Rectal smooth muscle tissue (tissue), 1 donor: ENCODE measurements at regions not wholly inside any gene's neighbourhood (a gene's known extent, or its start where the extent isn't known, plus 50 kb on each side); places are given as distances from the start of the nearest gene placed in this dataset.
A peak's percentile ranks its signal among the peaks of the same experiment; 100 is the strongest.
"Not testable (repeated sequence)": the region's sequence is repeated elsewhere in the genome, so short reads cannot be mapped to it uniquely, and the experiment has no call there.

ENCODE experiments used
- H3K27ac ChIP-seq: one replicate; pipeline ENCODE4 v1.7.0; 2013; ENCODE audit warnings: low read depth, low read length, inconsistent platforms
- H3K27me3 ChIP-seq: one replicate; pipeline ENCODE4 v1.7.0; 2013; ENCODE audit warnings: low read length; ENCODE audit not compliant: control insufficient read depth, insufficient read depth
- H3K36me3 ChIP-seq: one replicate; pipeline ENCODE4 v1.7.0; 2013; ENCODE audit warnings: low read length; ENCODE audit not compliant: control insufficient read depth, insufficient read depth
- H3K4me1 ChIP-seq: one replicate; pipeline ENCODE4 v1.7.0; 2013; ENCODE audit warnings: low read length; ENCODE audit not compliant: control insufficient read depth, insufficient read depth
- H3K4me3 ChIP-seq: one replicate; pipeline ENCODE4 v1.7.0; 2013; ENCODE audit warnings: low read length
- H3K9ac ChIP-seq: one replicate; pipeline ENCODE4 v1.7.0; 2013; ENCODE audit warnings: low read length

GRCh38 chr4:3946553-3946952 lies 180.4 kb downstream of the ADRA2C start:
- H3K27me3 ChIP-seq, H3K9ac ChIP-seq, H3K27ac ChIP-seq, H3K4me1 ChIP-seq, H3K4me3 ChIP-seq, H3K36me3 ChIP-seq: not testable (repeated sequence)

DNA sequence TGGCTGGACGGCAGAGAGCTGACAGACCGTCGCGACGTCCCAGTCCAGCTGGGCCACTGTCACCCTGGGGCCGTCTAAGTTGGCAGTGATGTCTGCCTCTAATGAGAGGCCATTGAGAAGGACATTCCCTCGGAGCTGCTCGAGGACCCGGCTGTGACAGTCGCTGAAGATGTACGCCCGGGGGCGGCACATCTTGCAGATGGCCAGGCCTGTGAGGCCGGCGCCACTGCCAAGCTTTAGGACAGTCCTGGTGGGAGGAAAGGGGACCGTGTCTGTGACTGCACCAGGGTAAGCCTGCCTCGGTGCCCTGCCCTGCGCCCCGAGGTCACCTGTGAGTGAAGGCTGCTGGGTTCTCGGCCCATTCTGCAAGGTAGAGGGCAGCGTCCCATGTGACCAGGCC lies 181.6 kb downstream of the ADRA2C start:
- H3K36me3 ChIP-seq, H3K27ac ChIP-seq, H3K4me1 ChIP-seq, H3K27me3 ChIP-seq, H3K4me3 ChIP-seq, H3K9ac ChIP-seq: not testable (repeated sequence)

DNA sequence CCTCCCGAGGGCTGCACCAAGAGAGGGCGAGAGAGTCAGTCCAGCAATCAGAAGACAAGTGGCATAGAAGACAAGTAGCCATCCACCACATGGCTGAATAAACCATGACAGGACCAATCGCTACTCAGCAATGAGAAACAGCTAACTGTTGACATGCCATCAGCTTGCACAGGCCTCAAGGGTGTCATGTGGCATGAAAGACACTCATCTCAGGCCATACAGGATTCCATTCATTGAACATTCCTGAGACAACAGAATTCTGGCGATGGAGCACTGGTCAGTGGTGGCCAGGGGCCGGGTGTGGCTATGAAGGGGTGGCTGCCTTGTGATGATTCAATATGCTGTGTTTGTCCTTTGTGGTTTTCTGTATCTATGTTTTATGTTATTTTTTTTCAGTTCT lies 182.0 kb downstream of the ADRA2C start:
- not testable (repeated sequence) for H3K27me3 ChIP-seq, H3K9ac ChIP-seq, H3K36me3 ChIP-seq, H3K27ac ChIP-seq, H3K4me3 ChIP-seq, H3K4me1 ChIP-seq

DNA sequence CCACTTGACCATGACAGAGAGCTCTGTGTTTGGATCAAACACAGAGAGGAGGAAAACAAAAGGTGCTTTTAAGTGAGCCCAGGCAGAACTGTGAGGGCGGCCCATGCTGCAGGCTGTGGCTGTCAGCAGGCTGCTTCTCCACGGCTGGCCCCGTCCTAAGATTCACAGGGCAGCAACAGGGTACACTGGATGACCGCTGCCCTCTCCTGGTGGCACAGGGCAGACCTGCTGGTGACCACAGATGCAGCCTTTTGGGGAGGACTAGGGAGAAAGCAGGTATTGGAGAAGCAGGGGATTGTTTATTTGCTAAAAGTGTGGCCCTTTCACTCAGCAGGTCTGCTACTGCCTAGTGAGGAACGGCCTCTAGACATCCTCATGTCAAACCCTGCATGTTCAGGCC lies 183.7 kb downstream of the ADRA2C start:
- H3K36me3 ChIP-seq, H3K4me3 ChIP-seq, H3K9ac ChIP-seq, H3K27ac ChIP-seq, H3K27me3 ChIP-seq, H3K4me1 ChIP-seq: not testable (repeated sequence)

GRCh38 chr4:3952443-3953139 lies 186.4 kb downstream of the ADRA2C start:
- H3K4me3 ChIP-seq, H3K4me1 ChIP-seq, H3K27ac ChIP-seq, H3K9ac ChIP-seq, H3K36me3 ChIP-seq, H3K27me3 ChIP-seq: not testable (repeated sequence)

DNA sequence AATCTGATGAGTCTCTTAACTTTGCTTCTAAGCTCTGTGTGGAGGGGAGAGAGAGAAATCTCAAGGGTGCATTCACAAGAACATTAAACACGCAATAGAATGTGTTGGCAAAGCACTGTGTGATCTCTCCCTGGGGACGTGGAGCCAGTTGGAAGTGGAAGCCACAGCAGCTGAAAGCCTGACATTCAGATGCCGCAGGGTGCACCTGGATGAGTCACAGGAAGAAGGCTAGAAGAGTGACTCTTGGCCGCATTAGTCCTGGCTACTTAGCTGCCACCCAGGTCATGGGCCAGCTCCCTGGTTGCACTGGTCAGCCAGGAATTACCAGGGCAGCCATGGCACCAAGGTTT lies 186.9 kb downstream of the ADRA2C start:
- not testable (repeated sequence) for H3K36me3 ChIP-seq, H3K4me3 ChIP-seq, H3K4me1 ChIP-seq, H3K27ac ChIP-seq, H3K27me3 ChIP-seq, H3K9ac ChIP-seq

- H3K4me3 ChIP-seq, result peak overlapping the region; percentile 66
- H3K27ac ChIP-seq, result peak overlapping the region; percentile 74
- not testable (repeated sequence) for H3K27me3 ChIP-seq, H3K4me1 ChIP-seq, H3K36me3 ChIP-seq, H3K9ac ChIP-seq
Observed at GRCh38 chr4:3954540-3955320, 188.5 kb downstream of the ADRA2C start.

- peak overlapping the region; percentile 66 for H3K4me3 ChIP-seq
- H3K36me3 ChIP-seq, H3K4me1 ChIP-seq, H3K9ac ChIP-seq, H3K27me3 ChIP-seq: not testable (repeated sequence)
- peak overlapping the region; percentile 77 for H3K27ac ChIP-seq
Observed at GRCh38 chr4:3955321-3956164, 189.4 kb downstream of the ADRA2C start.

GRCh38 chr4:3956165-3956867 lies 190.1 kb downstream of the ADRA2C start:
- H3K4me3 ChIP-seq, result peak overlapping the region; percentile 65
- not testable (repeated sequence) for H3K36me3 ChIP-seq, H3K27me3 ChIP-seq, H3K4me1 ChIP-seq, H3K9ac ChIP-seq
- H3K27ac ChIP-seq, result peak overlapping the region; percentile 77

DNA sequence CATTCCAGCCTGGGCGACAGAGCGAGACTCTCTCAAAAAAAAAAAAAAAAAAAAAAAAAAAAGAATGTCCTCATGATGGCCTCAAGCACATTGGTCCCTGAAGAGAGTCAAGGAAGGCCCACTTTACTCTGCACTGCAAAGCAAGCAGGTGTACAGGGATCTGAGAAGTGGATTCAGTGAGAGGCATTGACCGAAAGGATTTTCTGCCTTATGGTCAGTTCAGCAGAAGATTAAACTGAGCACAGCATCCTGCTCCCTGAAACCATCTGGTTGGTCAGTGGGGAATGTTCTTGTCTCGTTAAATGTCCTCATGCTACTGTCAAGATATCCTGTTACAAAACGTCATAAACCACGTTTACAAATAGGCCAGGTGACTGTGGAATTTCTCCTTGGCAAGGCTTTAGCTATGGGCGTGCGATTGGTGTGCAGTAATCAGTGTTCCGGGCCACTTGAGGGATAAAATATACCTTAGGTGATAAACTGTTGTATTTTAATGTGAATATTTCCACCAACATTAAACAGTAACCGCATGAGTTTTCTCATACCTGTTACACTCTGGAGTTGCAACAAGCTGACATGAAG lies 195.0 kb downstream of the ADRA2C start:
- H3K36me3 ChIP-seq, H3K27ac ChIP-seq, H3K4me1 ChIP-seq, H3K27me3 ChIP-seq, H3K4me3 ChIP-seq, H3K9ac ChIP-seq: not testable (repeated sequence)

- not testable (repeated sequence) for H3K27ac ChIP-seq, H3K4me3 ChIP-seq, H3K27me3 ChIP-seq, H3K9ac ChIP-seq, H3K4me1 ChIP-seq, H3K36me3 ChIP-seq
Observed at GRCh38 chr4:3964572-3965278, 198.5 kb downstream of the ADRA2C start.
